HEK293 (cell line): ENCODE measurements at regions not wholly inside any gene's neighbourhood (a gene's known extent, or its start where the extent isn't known, plus 50 kb on each side); places are given as distances from the start of the nearest gene placed in this dataset.

ENCODE experiments used
- CTCF ChIA-PET: fragments of 350-600 bp; formaldehyde crosslinking; extraction: SDS; loops from one replicate; lab custom pipeline; 2021; ENCODE audit warnings: antibody characterized with exemption; lab: Yijun Ruan, JAX
- POLR2A ChIA-PET: fragments of 300-600 bp; formaldehyde crosslinking; extraction: SDS; loops from one replicate; lab custom pipeline; 2020; ENCODE audit warnings: antibody characterized with exemption, inconsistent platforms; lab: Yijun Ruan, JAX
- H3K27ac ChIP-seq: fragments of 200-500 bp; sonication (Bioruptor generic); 2 replicates; pipeline ENCODE4 v1.5.1; 2014; ENCODE audit warnings: low read depth, low read length, control low read depth, inconsistent platforms; ENCODE audit errors: extremely low read depth
- H3K36me3 ChIP-seq, 2 experiments: fragments of 200-500 bp in 1 of 2; sonication (Bioruptor generic) in 1 of 2; 1 replicate in 1 of 2; 2 replicates in 1 of 2; pipeline ENCODE4 v1.5.1; 2014 to 2017; ENCODE audit warnings: inconsistent platforms in 2 of 2, low read length in 2 of 2; ENCODE audit not compliant: control insufficient read depth in 2 of 2, insufficient read depth in 1 of 2
- H3K4me1 ChIP-seq: fragments of 200-500 bp; sonication (Bioruptor generic); 2 replicates; pipeline ENCODE4 v1.5.1; 2014; ENCODE audit warnings: mild to moderate bottlenecking, low read length, inconsistent platforms; ENCODE audit not compliant: control insufficient read depth, insufficient read depth
- H3K4me3 ChIP-seq: 2 replicates; pipeline ENCODE4 v1.5.1; 2011; ENCODE audit warnings: low read depth, mild to moderate bottlenecking, control low read depth, low read length, moderate library complexity
- H3K9me3 ChIP-seq: fragments of 200-500 bp; sonication (Bioruptor generic); 2 replicates; pipeline ENCODE4 v1.5.1; 2014; ENCODE audit warnings: low read depth, low read length, inconsistent platforms; ENCODE audit not compliant: control insufficient read depth, insufficient read depth
- KLF10 ChIP-seq: fragments of 450-650 bp; IDR thresholded peaks from 2 replicates; pipeline ENCODE4 v1.5.1; 2018; ENCODE audit warnings: missing biosample characterization, mild to moderate bottlenecking, missing genetic modification characterization
- KLF16 ChIP-seq: fragments of 450-650 bp; formaldehyde crosslinking; IDR thresholded peaks from 2 replicates; pipeline ENCODE4 v1.5.1; 2017; ENCODE audit warnings: missing biosample characterization, missing genetic modification characterization
- KLF17 ChIP-seq: fragments of 450-650 bp; formaldehyde crosslinking; IDR thresholded peaks from 2 replicates; pipeline ENCODE4 v1.5.1; 2016; ENCODE audit warnings: missing biosample characterization, missing genetic modification characterization
- KLF9 ChIP-seq: fragments of 450-650 bp; formaldehyde crosslinking; IDR thresholded peaks from 2 replicates; pipeline ENCODE4 v1.5.1; 2016; ENCODE audit warnings: missing biosample characterization, missing genetic modification characterization, low read depth
- PRDM1 ChIP-seq: fragments of 450-650 bp; formaldehyde crosslinking; IDR thresholded peaks from 2 replicates; pipeline ENCODE4; 2016; ENCODE audit warnings: missing biosample characterization, missing genetic modification characterization
- ZBTB20 ChIP-seq: fragments of 450-650 bp; formaldehyde crosslinking; IDR thresholded peaks from 2 replicates; pipeline ENCODE4 v1.5.1; 2016; ENCODE audit warnings: missing biosample characterization, missing genetic modification characterization
- ZBTB21 ChIP-seq: fragments of 450-650 bp; formaldehyde crosslinking; IDR thresholded peaks from 2 replicates; pipeline ENCODE4 v1.5.1; 2017; ENCODE audit warnings: missing biosample characterization, missing genetic modification characterization
- ZBTB26 ChIP-seq: fragments of 450-650 bp; formaldehyde crosslinking; optimal IDR thresholded peaks from 2 replicates; pipeline ENCODE3; 2016; ENCODE audit warnings: missing biosample characterization, mild to moderate bottlenecking, missing genetic modification characterization
- ZBTB48 ChIP-seq: fragments of 450-650 bp; formaldehyde crosslinking; IDR thresholded peaks from 2 replicates; pipeline ENCODE4 v1.5.1; 2016; ENCODE audit warnings: missing biosample characterization, missing genetic modification characterization
- ZBTB49 ChIP-seq: fragments of 450-650 bp; formaldehyde crosslinking; IDR thresholded peaks from 2 replicates; pipeline ENCODE4 v1.5.1; 2016; ENCODE audit warnings: missing biosample characterization, missing genetic modification characterization, low read depth
- ZNF146 ChIP-seq: fragments of 450-650 bp; formaldehyde crosslinking; IDR thresholded peaks from 2 replicates; pipeline ENCODE4 v1.5.1; 2016; ENCODE audit warnings: missing biosample characterization, missing genetic modification characterization
- ZNF223 ChIP-seq: fragments of 450-650 bp; formaldehyde crosslinking; IDR thresholded peaks from 2 replicates; pipeline ENCODE4 v1.5.1; 2016; ENCODE audit warnings: missing biosample characterization, missing genetic modification characterization
- ZNF302 ChIP-seq: fragments of 450-650 bp; formaldehyde crosslinking; IDR thresholded peaks from 2 replicates; pipeline ENCODE4 v1.5.1; 2016; ENCODE audit warnings: missing biosample characterization, missing genetic modification characterization, low read depth
- ZNF324 ChIP-seq: fragments of 450-650 bp; formaldehyde crosslinking; IDR thresholded peaks from 2 replicates; pipeline ENCODE4 v1.5.1; 2016; ENCODE audit warnings: missing biosample characterization, missing genetic modification characterization
- ZNF391 ChIP-seq: fragments of 450-650 bp; formaldehyde crosslinking; IDR thresholded peaks from 2 replicates; pipeline ENCODE4 v1.5.1; 2016; ENCODE audit warnings: low read depth, missing biosample characterization, missing genetic modification characterization, borderline replicate concordance
- ZNF544 ChIP-seq: fragments of 450-650 bp; formaldehyde crosslinking; IDR thresholded peaks from 2 replicates; pipeline ENCODE4 v1.5.0; 2017; ENCODE audit warnings: missing biosample characterization, missing genetic modification characterization
- ZNF600 ChIP-seq: fragments of 450-650 bp; formaldehyde crosslinking; IDR thresholded peaks from 2 replicates; pipeline ENCODE4 v1.5.1; 2016; ENCODE audit warnings: missing biosample characterization, missing genetic modification characterization
- ZNF645 ChIP-seq: fragments of 450-650 bp; formaldehyde crosslinking; IDR thresholded peaks from 2 replicates; pipeline ENCODE4; 2016; ENCODE audit warnings: missing biosample characterization, missing genetic modification characterization
- ZNF658 ChIP-seq: fragments of 450-650 bp; formaldehyde crosslinking; IDR thresholded peaks from 2 replicates; pipeline ENCODE4; 2016; ENCODE audit warnings: missing biosample characterization, missing genetic modification characterization
- ZNF768 ChIP-seq: fragments of 450-650 bp; formaldehyde crosslinking; IDR thresholded peaks from 2 replicates; pipeline ENCODE4 v1.5.1; 2018; ENCODE audit warnings: missing biosample characterization, mild to moderate bottlenecking, missing genetic modification characterization
- ZNF777 ChIP-seq: fragments of 450-650 bp; formaldehyde crosslinking; IDR thresholded peaks from 2 replicates; pipeline ENCODE4 v1.5.1; 2017; ENCODE audit warnings: missing biosample characterization, missing genetic modification characterization, borderline replicate concordance
- ZNF830 ChIP-seq: fragments of 450-650 bp; IDR thresholded peaks from 2 replicates; pipeline ENCODE4 v1.5.0; 2018; ENCODE audit warnings: missing biosample characterization, missing genetic modification characterization, low read depth, mild to moderate bottlenecking, moderate library complexity
- ZSCAN16 ChIP-seq: fragments of 450-650 bp; formaldehyde crosslinking; IDR thresholded peaks from 2 replicates; pipeline ENCODE4 v1.5.1; 2016; ENCODE audit warnings: missing biosample characterization, missing genetic modification characterization
- TF ChIP-seq, protein P1 (sequence below): fragments of 450-650 bp; formaldehyde crosslinking; IDR thresholded peaks from 2 replicates; pipeline ENCODE4 v1.5.1; 2017; ENCODE audit warnings: missing biosample characterization, missing genetic modification characterization
- TF ChIP-seq, protein P2 (sequence below): fragments of 450-650 bp; formaldehyde crosslinking; IDR thresholded peaks from 2 replicates; pipeline ENCODE4 v1.5.1; 2016; ENCODE audit warnings: missing biosample characterization, missing genetic modification characterization
- TF ChIP-seq, protein P3 (sequence below): fragments of 450-650 bp; formaldehyde crosslinking; IDR thresholded peaks from 2 replicates; pipeline ENCODE4 v1.5.1; 2016; ENCODE audit warnings: missing biosample characterization, missing genetic modification characterization, borderline replicate concordance

- TF ChIP-seq ZBTB49 (tag by site-specific recombination) (no peak), ZNF600 (no peak), ZBTB20 (no peak), ZNF223 (tag by site-specific recombination) (no peak), ZSCAN16 (tag by site-specific recombination) (no peak), ZBTB26 (tag by site-specific recombination) (no peak), ZNF146 (no peak), PRDM1 (tag by site-specific recombination) (no peak)
- TF ChIP-seq, protein P1, sequence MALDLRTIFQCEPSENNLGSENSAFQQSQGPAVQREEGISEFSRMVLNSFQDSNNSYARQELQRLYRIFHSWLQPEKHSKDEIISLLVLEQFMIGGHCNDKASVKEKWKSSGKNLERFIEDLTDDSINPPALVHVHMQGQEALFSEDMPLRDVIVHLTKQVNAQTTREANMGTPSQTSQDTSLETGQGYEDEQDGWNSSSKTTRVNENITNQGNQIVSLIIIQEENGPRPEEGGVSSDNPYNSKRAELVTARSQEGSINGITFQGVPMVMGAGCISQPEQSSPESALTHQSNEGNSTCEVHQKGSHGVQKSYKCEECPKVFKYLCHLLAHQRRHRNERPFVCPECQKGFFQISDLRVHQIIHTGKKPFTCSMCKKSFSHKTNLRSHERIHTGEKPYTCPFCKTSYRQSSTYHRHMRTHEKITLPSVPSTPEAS (tag by site-specific recombination): no peak
- TF ChIP-seq, protein P2, sequence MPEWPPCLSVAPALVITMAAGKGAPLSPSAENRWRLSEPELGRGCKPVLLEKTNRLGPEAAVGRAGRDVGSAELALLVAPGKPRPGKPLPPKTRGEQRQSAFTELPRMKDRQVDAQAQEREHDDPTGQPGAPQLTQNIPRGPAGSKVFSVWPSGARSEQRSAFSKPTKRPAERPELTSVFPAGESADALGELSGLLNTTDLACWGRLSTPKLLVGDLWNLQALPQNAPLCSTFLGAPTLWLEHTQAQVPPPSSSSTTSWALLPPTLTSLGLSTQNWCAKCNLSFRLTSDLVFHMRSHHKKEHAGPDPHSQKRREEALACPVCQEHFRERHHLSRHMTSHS (tag by site-specific recombination): no peak
Measured at GRCh38 chr1:169046671-169047070, 59.8 kb upstream of the ATP1B1 start (continued).

DNA sequence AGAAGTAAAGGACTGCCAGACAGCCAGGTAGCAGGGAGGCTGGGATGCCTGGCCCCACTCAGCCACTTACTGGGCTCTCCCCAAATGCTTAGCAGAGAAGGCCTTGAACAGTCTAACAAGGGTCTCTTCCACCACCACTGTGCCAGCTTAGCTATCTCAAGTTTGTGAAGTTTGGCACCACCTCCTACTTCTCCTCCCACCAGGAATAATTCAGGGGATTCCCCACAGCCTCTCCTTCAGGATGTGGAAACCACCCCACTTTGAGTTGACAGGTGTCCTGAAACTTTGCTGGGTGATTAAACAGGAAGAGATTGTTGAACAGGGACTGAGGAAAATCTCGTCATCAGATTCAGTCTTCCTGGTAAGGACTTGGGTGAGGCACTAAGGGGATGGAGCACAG, 59.4 kb upstream of the ATP1B1 start:
- H3K9me3 ChIP-seq: no peaks in the 10 kb centered on the region
- no peaks in the 10 kb centered on the region for H3K4me1 ChIP-seq
- no peak for TF ChIP-seq ZNF768 (tag by site-specific recombination)
- no peak for TF ChIP-seq ZNF658
- TF ChIP-seq ZBTB48: no peak
- no peak for TF ChIP-seq KLF10 (tag by site-specific recombination)
- TF ChIP-seq KLF17: no peak
- TF ChIP-seq ZNF830: no peak
- TF ChIP-seq ZNF777 (tag by site-specific recombination): no peak
- TF ChIP-seq ZNF544 (tag by site-specific recombination): no peak
- no peak overlapping the region for H3K4me3 ChIP-seq
- ChIA-PET POLR2A (no interaction called here), CTCF (interaction anchor here (0.7 kb wide), 1 partner anchor 414 kb away, joined by 3 read pairs; no protein-coding TSS in a partner anchor)
- no peaks in the 10 kb centered on the region for H3K36me3 ChIP-seq
- no peak overlapping the region for H3K27ac ChIP-seq

DNA sequence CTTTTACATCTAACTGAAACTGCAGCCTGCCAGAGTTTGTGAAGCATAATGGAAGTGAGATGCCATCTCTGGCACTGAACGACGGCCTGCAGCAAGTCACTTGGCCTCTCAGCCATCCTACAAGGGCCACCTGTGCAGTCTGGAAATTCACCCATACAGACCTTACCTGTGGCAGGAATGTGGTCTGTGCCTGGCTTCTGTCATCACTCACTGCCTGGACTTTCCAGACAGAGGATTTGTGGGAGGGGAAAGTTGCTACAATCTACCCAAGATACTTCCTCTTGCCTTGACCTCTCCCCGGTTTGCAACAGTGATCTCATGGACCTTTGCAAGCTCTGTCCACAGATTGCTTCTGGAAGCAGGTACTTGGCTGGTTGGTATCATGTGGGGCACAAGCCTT, 58.4 kb upstream of the ATP1B1 start:
- ChIA-PET CTCF (no interaction called here), POLR2A (no interaction called here)
- no peak overlapping the region for H3K4me3 ChIP-seq
- H3K36me3 ChIP-seq: no peaks in the 10 kb centered on the region
- H3K4me1 ChIP-seq: no peaks in the 10 kb centered on the region
- no peak overlapping the region for H3K27ac ChIP-seq
- no peaks in the 10 kb centered on the region for H3K9me3 ChIP-seq
- TF ChIP-seq KLF9 (tag by site-specific recombination) (no peak), ZNF777 (tag by site-specific recombination) (no peak), ZNF645 (tag by site-specific recombination) (no peak), KLF16 (tag by site-specific recombination) (no peak), ZNF324 (tag by site-specific recombination) (no peak), ZNF830 (no peak), ZBTB21 (tag by site-specific recombination) (no peak), ZNF302 (tag by site-specific recombination) (no peak), ZNF391 (tag by site-specific recombination) (no peak)
- TF ChIP-seq, protein P3, sequence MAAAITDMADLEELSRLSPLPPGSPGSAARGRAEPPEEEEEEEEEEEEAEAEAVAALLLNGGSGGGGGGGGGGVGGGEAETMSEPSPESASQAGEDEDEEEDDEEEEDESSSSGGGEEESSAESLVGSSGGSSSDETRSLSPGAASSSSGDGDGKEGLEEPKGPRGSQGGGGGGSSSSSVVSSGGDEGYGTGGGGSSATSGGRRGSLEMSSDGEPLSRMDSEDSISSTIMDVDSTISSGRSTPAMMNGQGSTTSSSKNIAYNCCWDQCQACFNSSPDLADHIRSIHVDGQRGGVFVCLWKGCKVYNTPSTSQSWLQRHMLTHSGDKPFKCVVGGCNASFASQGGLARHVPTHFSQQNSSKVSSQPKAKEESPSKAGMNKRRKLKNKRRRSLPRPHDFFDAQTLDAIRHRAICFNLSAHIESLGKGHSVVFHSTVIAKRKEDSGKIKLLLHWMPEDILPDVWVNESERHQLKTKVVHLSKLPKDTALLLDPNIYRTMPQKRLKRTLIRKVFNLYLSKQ (tag by site-specific recombination): no peak
